BJ (cell line): ENCODE measurements at regions not wholly inside any gene's neighbourhood (a gene's known extent, or its start where the extent isn't known, plus 50 kb on each side); places are given as distances from the start of the nearest gene placed in this dataset.

Experiments
- CTCF ChIA-PET: fragments of 350-600 bp; formaldehyde crosslinking; extraction: SDS; loops from one replicate; lab custom pipeline; 2021; ENCODE audit warnings: antibody characterized with exemption, inconsistent platforms; lab: Yijun Ruan, JAX
- POLR2A ChIA-PET: fragments of 300-600 bp; sonication (Branson Sonifier 250); formaldehyde crosslinking; extraction: SDS; loops from one replicate; lab custom pipeline; 2021; ENCODE audit warnings: antibody characterized with exemption; lab: Charles Lee
- DNase-seq: peaks from one replicate; pipeline ENCODE4 v3.0.0-alpha.2; 2011; ENCODE audit warnings: low read depth
- H3K27me3 ChIP-seq: 2 replicates; pipeline ENCODE4 v1.6.0; 2011; ENCODE audit warnings: low read length; ENCODE audit not compliant: control insufficient read depth, insufficient read depth
- H3K36me3 ChIP-seq: 2 replicates; pipeline ENCODE4 v1.5.1; 2011; ENCODE audit warnings: low read length; ENCODE audit not compliant: control insufficient read depth, insufficient read depth
- H3K4me3 ChIP-seq: 2 replicates; pipeline ENCODE4 v1.5.1; 2011; ENCODE audit warnings: low read depth, mild to moderate bottlenecking, control low read depth, low read length
- TF ChIP-seq, protein P1 (sequence below): IDR thresholded peaks from 2 replicates; pipeline ENCODE4 v1.5.1; 2011; ENCODE audit warnings: low read depth, mild to moderate bottlenecking, control low read depth, inconsistent platforms, low read length, moderate library complexity; ENCODE audit not compliant: insufficient read depth

DNA sequence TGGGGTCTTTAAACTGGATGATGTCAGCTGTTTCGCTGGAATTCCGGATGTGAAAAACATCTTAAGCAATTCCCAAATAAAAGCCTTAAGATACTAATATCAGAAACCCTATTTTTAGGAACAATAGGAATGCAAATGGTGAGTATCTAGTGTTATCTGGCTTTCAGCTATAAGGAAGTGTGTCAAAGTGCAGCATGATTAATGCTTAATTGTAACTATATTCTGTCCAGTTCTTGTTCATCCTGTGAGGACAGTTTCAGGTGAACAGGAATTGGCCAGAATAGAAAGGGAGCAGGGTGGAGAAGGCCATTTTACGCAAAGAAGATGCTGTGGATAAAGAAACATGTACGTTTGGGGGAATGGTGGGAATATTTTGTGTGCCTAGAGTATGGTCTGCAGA lies 108.2 kb downstream of the RASSF10 start:
- no peak overlapping the region for H3K4me3 ChIP-seq
- TF ChIP-seq, protein P1, sequence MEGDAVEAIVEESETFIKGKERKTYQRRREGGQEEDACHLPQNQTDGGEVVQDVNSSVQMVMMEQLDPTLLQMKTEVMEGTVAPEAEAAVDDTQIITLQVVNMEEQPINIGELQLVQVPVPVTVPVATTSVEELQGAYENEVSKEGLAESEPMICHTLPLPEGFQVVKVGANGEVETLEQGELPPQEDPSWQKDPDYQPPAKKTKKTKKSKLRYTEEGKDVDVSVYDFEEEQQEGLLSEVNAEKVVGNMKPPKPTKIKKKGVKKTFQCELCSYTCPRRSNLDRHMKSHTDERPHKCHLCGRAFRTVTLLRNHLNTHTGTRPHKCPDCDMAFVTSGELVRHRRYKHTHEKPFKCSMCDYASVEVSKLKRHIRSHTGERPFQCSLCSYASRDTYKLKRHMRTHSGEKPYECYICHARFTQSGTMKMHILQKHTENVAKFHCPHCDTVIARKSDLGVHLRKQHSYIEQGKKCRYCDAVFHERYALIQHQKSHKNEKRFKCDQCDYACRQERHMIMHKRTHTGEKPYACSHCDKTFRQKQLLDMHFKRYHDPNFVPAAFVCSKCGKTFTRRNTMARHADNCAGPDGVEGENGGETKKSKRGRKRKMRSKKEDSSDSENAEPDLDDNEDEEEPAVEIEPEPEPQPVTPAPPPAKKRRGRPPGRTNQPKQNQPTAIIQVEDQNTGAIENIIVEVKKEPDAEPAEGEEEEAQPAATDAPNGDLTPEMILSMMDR: no peak
- no peaks in the 10 kb centered on the region for H3K27me3 ChIP-seq
- no peaks in the 10 kb centered on the region for H3K36me3 ChIP-seq
- ChIA-PET POLR2A (no interaction called here), CTCF (interaction anchor here (0.6 kb wide), 1 partner anchor 154 kb away, joined by 4 read pairs; no protein-coding TSS in a partner anchor)
- DNase-seq: no peak

DNA sequence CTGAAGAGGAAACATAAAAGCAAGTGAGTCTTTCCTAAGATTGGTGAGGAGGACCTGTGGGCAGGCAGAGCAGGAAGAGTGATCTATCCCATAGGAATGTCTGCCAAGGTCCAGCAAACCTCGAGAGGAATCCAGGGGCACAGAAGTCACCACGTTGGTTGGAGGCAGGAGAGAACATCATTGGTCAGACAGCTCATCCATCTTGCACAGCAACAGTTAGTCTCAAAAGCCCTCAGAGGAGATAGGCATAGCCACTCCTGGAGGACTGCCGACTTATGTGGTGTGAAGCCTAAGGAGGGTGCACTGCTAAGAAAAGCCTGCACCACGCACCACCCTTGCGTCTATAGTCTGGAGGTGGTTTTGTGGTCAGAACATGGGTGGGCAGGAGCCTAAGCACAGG lies 109.1 kb downstream of the RASSF10 start:
- POLR2A ChIA-PET: no interaction called here
- Histone ChIP-seq H3K36me3 (no peaks in the 10 kb centered on the region), H3K27me3 (no peaks in the 10 kb centered on the region), H3K4me3 (no peak overlapping the region)
- DNase-seq: peak; percentile 80
- TF ChIP-seq, protein P1: no peak
- CTCF ChIA-PET: interaction anchor here (1.0 to 1.3 kb wide), 3 partner anchors 20 to 154 kb away, joined by 3 read pairs; no protein-coding TSS in a partner anchor

DNA sequence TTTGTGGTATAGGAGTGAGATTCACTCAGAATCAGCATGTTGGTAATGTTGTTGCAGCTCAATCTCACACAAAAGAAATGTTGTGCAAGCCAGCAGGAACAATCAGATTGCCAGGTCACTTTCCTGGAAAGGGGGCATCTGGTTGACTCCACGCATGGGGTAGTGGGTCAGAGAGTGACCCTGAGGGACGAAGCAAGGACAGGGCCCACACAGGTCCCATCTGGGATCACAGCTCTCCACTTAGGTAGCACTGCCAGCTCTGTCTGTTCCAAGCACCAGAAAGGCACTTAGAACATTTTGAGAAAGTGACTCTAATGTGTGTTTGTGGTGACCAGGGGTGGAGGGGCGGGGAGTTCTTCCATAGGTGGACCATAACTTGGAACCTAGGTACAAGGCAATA lies 109.5 kb downstream of the RASSF10 start:
- DNase-seq: no peak
- H3K4me3 ChIP-seq: no peak overlapping the region
- H3K36me3 ChIP-seq: no peaks in the 10 kb centered on the region
- no peaks in the 10 kb centered on the region for H3K27me3 ChIP-seq
- TF ChIP-seq, protein P1: no peak
- ChIA-PET POLR2A (no interaction called here), CTCF (interaction anchor here (1.0 to 1.3 kb wide), 3 partner anchors 19 to 155 kb away, joined by 3 read pairs; no protein-coding TSS in a partner anchor)

DNA sequence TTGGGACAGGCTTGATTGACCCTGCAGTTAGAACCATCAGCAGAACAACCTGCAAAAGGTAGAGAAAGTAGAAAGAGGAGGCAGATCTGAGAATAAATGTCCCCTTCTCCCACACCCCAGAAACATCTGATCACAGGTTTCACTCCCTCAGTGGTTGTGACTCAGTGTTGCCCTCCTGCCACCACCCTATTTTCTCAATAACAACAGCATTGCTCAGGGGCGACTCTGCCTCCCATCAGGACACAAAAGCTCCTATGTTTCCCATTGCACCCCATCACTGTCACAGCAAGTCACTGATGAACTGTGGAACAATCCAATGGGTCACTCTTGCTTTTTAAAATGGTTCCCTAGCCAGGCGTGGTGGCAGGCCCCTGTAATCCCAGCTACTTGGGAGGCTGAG lies 110.2 kb downstream of the RASSF10 start:
- TF ChIP-seq, protein P1: no peak
- CTCF ChIA-PET: interaction anchor here (0.7 kb wide), 1 partner anchor 97 kb away, joined by 3 read pairs; no protein-coding TSS in a partner anchor
- POLR2A ChIA-PET: no interaction called here
- Histone ChIP-seq H3K4me3 (no peak overlapping the region), H3K27me3 (no peaks in the 10 kb centered on the region), H3K36me3 (no peaks in the 10 kb centered on the region)
- DNase-seq: no peak

DNA sequence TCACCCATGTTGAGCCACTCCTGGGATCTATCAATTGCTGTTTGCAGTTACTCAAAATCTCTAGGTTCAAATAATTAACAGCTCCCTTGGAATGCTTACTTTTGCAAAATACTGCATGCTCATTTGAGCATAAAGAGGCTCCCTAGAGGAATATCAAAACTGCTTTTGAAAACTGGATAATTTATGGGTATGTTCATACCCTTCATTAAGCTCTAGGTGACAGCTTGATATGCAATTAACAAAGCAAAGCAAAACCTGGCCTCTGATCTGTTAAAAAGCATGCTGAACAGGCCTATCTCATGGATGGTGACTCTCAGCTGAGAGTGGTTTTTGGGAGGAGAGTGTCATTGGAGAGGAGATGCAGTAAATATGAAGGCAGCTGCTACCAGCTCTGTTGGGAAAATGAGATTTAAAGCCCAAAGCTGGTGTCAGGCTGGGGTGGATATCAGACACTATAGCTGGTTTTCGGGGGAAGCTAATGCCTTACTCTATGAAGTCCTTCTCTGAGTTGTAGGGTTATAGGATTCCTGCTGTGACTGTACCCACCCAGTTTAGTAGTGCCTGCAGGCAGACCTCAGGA lies 110.9 kb downstream of the RASSF10 start:
- POLR2A ChIA-PET: interaction anchor here (0.6 to 1.0 kb wide), 2 partner anchors 15 to 18 kb away, joined by 3 read pairs; no protein-coding TSS in a partner anchor
- TF ChIP-seq, protein P1: no peak
- no peaks in the 10 kb centered on the region for H3K36me3 ChIP-seq
- CTCF ChIA-PET: interaction anchor here (0.7 to 1.3 kb wide), 5 partner anchors 14 to 708 kb away, joined by 3 to 6 read pairs (median 3); no protein-coding TSS in a partner anchor
- no peak for DNase-seq
- no peak overlapping the region for H3K4me3 ChIP-seq
- no peaks in the 10 kb centered on the region for H3K27me3 ChIP-seq
